ENCODE measurements at regions not wholly inside any gene's neighbourhood (a gene's known extent, or its start where the extent isn't known, plus 50 kb on each side); places are given as distances from the start of the nearest gene placed in this dataset.

- 82 to 100% (median 88%) methylated on average over 4 of the region's 4 CpGs for WGBS, 3 donors
- no peak for TF ChIP-seq CTCF (IDR thresholded peaks at IDR 0.05)
These were observed 654.9 kb upstream of the HS6ST1 start for GRCh38 chr2:128973566-128973965.

GRCh38 chr2:128978212-128978611 lies 659.5 kb upstream of the HS6ST1 start:
- Histone ChIP-seq H3K27me3 (ENCODE audit: insufficient read depth in 3 of 3, low read length in 2 of 3) (no peaks in the 10 kb centered on the region), H3K4me1 (no peaks in the 10 kb centered on the region), H3K36me3 (ENCODE audit: insufficient read depth in 1 of 2, low read depth in 1 of 2) (no peaks in the 10 kb centered on the region), H3K4me3 (no peak overlapping the region), H3K9me3 (no peaks in the 10 kb centered on the region), H3K27ac (no peak overlapping the region)
- intact Hi-C loops (cut with DNase I) = no loop called here
- WGBS, 3 donors = 37 to 46% (median 41%) methylated on average over 5 of the region's 5 CpGs
- DNase-seq (no peak), ATAC-seq (no peak)
- TF ChIP-seq CTCF (IDR thresholded peaks at IDR 0.05) = no peak

More at GRCh38 chr2:128973566-128973965, 654.9 kb upstream of the HS6ST1 start:
- Histone ChIP-seq H3K27me3 (ENCODE audit: insufficient read depth in 3 of 3, low read length in 2 of 3) (no peaks in the 10 kb centered on the region), H3K27ac (no peak overlapping the region), H3K9me3 (no peaks in the 10 kb centered on the region), H3K36me3 (ENCODE audit: insufficient read depth in 1 of 2, low read depth in 1 of 2) (no peaks in the 10 kb centered on the region), H3K4me3 (no peak overlapping the region), H3K4me1 (no peaks in the 10 kb centered on the region)
- no peak for ATAC-seq
- DNase-seq = no peak
- intact Hi-C loops (cut with DNase I) = no loop called here

GRCh38 chr2:128979182-128979581 lies 660.5 kb upstream of the HS6ST1 start:
- Histone ChIP-seq H3K4me3 (no peak overlapping the region), H3K27me3 (ENCODE audit: insufficient read depth in 3 of 3, low read length in 2 of 3) (no peaks in the 10 kb centered on the region), H3K9me3 (no peaks in the 10 kb centered on the region), H3K36me3 (ENCODE audit: insufficient read depth in 1 of 2, low read depth in 1 of 2) (no peaks in the 10 kb centered on the region), H3K27ac (no peak overlapping the region), H3K4me1 (no peaks in the 10 kb centered on the region)
- DNase-seq (no peak), ATAC-seq (no peak)
- TF ChIP-seq CTCF (IDR thresholded peaks at IDR 0.05) = no peak
- intact Hi-C loops (cut with DNase I) = no loop called here
- WGBS, 3 donors = 78 to 86% (median 84%) methylated on average over 7 to 8 of the region's 8 CpGs

DNA sequence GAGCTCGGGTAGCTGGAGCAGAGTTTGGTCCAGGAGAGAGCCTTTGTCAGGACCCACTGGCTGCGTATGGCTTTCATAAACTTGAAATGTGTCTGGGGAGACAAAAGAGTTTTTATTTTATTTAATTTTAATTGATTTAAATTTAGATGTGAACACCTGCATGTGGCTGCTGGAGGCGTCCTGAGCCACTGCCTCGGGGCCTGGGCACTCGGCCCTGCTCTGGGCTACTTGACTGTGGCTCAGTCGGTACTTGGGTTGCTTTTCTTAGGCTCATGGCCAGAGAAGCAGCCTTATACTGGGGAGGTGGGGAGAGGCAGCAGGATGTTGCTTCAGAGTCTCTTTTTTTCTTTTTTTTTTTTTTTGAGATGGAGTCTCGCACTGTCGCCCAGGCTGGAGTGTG lies 661.8 kb upstream of the HS6ST1 start:
- 79 to 83% (median 82%) methylated on average over 8 of the region's 8 CpGs for WGBS, 3 donors
- Histone ChIP-seq H3K27me3 (ENCODE audit: insufficient read depth in 3 of 3, low read length in 2 of 3) (no peaks in the 10 kb centered on the region), H3K9me3 (no peaks in the 10 kb centered on the region), H3K36me3 (ENCODE audit: insufficient read depth in 1 of 2, low read depth in 1 of 2) (no peaks in the 10 kb centered on the region), H3K27ac (no peak overlapping the region), H3K4me1 (no peaks in the 10 kb centered on the region), H3K4me3 (no peak overlapping the region)
- no peak for ATAC-seq
- no peak for DNase-seq
- no peak for TF ChIP-seq CTCF (IDR thresholded peaks at IDR 0.05)
- intact Hi-C loops (cut with DNase I) = no loop called here

DNA sequence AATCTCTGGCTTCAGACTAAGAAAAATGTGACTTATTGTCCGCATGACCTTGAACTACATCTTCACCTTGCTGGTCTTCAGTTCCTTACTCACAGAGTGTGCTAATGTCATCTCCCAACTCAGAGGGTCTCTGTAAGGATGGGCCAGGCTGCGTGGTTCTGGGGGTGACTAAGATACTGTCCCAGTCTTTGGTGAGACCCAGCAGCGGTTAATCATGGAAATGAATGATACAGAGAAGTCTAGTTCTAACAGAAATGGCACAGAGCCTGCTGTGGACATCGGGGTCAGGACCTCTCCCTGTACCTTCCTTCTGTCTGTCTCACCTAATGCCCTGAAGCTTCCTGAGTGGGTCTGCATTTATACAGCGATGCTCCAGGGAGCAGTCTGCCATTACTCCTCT lies 662.7 kb upstream of the HS6ST1 start:
- H3K4me3 ChIP-seq = no peak overlapping the region
- ATAC-seq (no peak), DNase-seq (no peak)
- WGBS, 3 donors = 91 to 99% (median 93%) methylated on average over 5 of the region's 5 CpGs
- H3K4me1 ChIP-seq = no peaks in the 10 kb centered on the region
- H3K27ac ChIP-seq = no peak overlapping the region
- intact Hi-C loops (cut with DNase I) = no loop called here
- H3K27me3 ChIP-seq (ENCODE audit: insufficient read depth in 3 of 3, low read length in 2 of 3) = no peaks in the 10 kb centered on the region
- TF ChIP-seq CTCF (IDR thresholded peaks at IDR 0.05) = no peak
- H3K36me3 ChIP-seq (ENCODE audit: insufficient read depth in 1 of 2, low read depth in 1 of 2) = no peaks in the 10 kb centered on the region
- H3K9me3 ChIP-seq = no peaks in the 10 kb centered on the region

Measured in psoas muscle (tissue), 7 donors.